AML-193 (cell line): ENCODE measurements at regions not wholly inside any gene's neighbourhood (a gene's known extent, or its start where the extent isn't known, plus 50 kb on each side); places are given as distances from the start of the nearest gene placed in this dataset.

ENCODE experiments used
- DNase-seq, 2 experiments: peaks; one replicate each; lab custom pipeline; 2025; lab: John Stamatoyannopoulos, UW

DNA sequence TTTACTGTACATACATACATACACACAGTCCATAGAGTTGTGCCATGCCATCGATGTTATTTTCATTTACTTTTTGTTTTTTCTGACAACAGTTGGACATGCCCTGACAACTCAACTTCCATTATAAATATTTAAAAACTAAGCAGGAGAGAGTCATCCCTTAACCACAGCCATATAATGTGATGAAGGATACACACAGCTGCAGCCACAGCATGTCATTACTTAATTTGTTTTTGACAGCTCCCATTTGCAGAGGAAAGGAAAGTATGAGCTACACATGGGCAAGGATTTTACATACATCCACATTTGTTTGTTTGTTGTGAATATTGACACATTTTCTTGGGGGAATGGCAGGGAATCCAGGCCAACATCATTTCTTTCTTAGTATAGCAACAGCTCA, 91.5 kb upstream of the TUT7 start:
- no peak for DNase-seq

- no peak for DNase-seq
These were observed 89.8 kb upstream of the TUT7 start for GRCh38 chr9:86443992-86444391.

- peak; percentile 40 to 63 for DNase-seq
These were observed 80.0 kb upstream of the TUT7 start for GRCh38 chr9:86434039-86434726.

- no peak for DNase-seq
These were observed 70.2 kb upstream of the TUT7 start for GRCh38 chr9:86424251-86424891.

- peak; percentile 7 to 29 for DNase-seq
These were observed 60.0 kb upstream of the TUT7 start for GRCh38 chr9:86413971-86414880.

- DNase-seq: no peak
These were observed 56.1 kb upstream of the TUT7 start for GRCh38 chr9:86410281-86410680.

GRCh38 chr9:86408121-86408520, 53.9 kb upstream of the TUT7 start:
- no peak for DNase-seq

- no peak for DNase-seq
These were observed 52.8 kb upstream of the TUT7 start for GRCh38 chr9:86407022-86407421.

DNA sequence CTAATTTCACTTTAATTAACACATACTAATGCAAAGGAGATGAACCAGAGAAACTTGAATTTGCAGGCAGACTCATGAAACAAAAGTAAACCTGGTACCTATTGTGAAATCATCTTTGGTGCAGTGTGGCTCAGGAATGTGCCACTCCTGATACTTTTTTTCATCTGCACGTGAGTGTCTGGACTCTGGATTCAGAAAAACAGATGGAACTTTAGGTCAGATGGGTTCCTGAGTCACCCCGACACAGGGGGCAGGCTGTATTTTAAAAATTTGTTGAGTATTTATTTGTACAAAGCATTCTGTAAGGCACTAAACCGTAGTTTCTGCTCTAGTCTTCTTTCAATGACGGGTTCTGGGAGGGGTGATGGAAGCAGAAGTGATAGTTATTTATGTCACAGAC, 52.2 kb upstream of the TUT7 start:
- no peak for DNase-seq

GRCh38 chr9:86405926-86406325, 51.7 kb upstream of the TUT7 start:
- DNase-seq: no peak

DNA sequence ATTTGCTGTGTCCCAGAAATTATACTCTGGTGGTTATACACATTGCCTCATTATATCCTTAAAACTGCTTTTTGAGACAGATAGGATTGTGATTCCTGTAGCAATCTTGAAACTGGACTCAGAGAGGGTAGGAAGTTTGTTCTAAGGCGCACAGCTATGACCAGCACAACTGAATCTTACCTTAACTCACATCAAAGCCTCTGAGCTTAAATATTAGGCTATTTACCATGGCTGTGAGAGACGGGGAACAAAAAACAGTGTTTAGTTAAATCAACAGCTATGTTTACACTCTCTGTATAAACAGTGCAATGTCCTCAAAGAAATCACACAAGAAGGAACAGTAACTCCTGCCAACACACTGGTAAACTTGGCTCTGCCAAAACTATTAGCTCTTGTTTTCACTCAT, 50.9 kb upstream of the TUT7 start:
- no peak for DNase-seq
